ENCODE measurements at regions not wholly inside any gene's neighbourhood (a gene's known extent, or its start where the extent isn't known, plus 50 kb on each side); places are given as distances from the start of the nearest gene placed in this dataset.

GRCh38 chr3:25902586-25902985 is 112.7 kb downstream of the OXSM start:
- TF ChIP-seq EGR1 (IDR thresholded peaks at IDR 0.05; ENCODE audit: low read depth in 2 of 2) = no peak
- no peak for TF ChIP-seq CTCF (IDR thresholded peaks at IDR 0.05; ENCODE audit: low read depth, low read length, missing input control)
- no peak for TF ChIP-seq MAX (IDR thresholded peaks at IDR 0.05)
- no peak for TF ChIP-seq NR2F2 (IDR thresholded peaks at IDR 0.05)
- TF ChIP-seq REST (IDR thresholded peaks at IDR 0.05) = no peak
- TF ChIP-seq HNF4G (IDR thresholded peaks at IDR 0.05) = no peak
- no peak for TF ChIP-seq RAD21 (IDR thresholded peaks at IDR 0.05)
- no peak for TF ChIP-seq ATF3 (IDR thresholded peaks at IDR 0.05)
- TF ChIP-seq FOXA1 (IDR thresholded peaks at IDR 0.05) = no peak
- no peak for TF ChIP-seq GABPA (IDR thresholded peaks at IDR 0.05 in 1 of 2, conservative IDR thresholded peaks at IDR 0.05 in 1 of 2)
- no peak for TF ChIP-seq YY1 (IDR thresholded peaks at IDR 0.05)
- TF ChIP-seq TAF1 (conservative IDR thresholded peaks at IDR 0.05) = no peak

Data from liver (tissue), 3 donors.